HEK293 (cell line): ENCODE measurements at regions not wholly inside any gene's neighbourhood (a gene's known extent, or its start where the extent isn't known, plus 50 kb on each side); places are given as distances from the start of the nearest gene placed in this dataset.

Source experiments
- CTCF ChIA-PET: fragments of 350-600 bp; formaldehyde crosslinking; extraction: SDS; loops from one replicate; lab custom pipeline; 2021; ENCODE audit warnings: antibody characterized with exemption; lab: Yijun Ruan, JAX
- POLR2A ChIA-PET: fragments of 300-600 bp; formaldehyde crosslinking; extraction: SDS; loops from one replicate; lab custom pipeline; 2020; ENCODE audit warnings: antibody characterized with exemption, inconsistent platforms; lab: Yijun Ruan, JAX
- H3K27ac ChIP-seq: fragments of 200-500 bp; sonication (Bioruptor generic); 2 replicates; pipeline ENCODE4 v1.5.1; 2014; ENCODE audit warnings: low read depth, low read length, control low read depth, inconsistent platforms; ENCODE audit errors: extremely low read depth
- H3K36me3 ChIP-seq, 2 experiments: fragments of 200-500 bp in 1 of 2; sonication (Bioruptor generic) in 1 of 2; 1 replicate in 1 of 2; 2 replicates in 1 of 2; pipeline ENCODE4 v1.5.1; 2014 to 2017; ENCODE audit warnings: inconsistent platforms in 2 of 2, low read length in 2 of 2; ENCODE audit not compliant: control insufficient read depth in 2 of 2, insufficient read depth in 1 of 2
- H3K4me1 ChIP-seq: fragments of 200-500 bp; sonication (Bioruptor generic); 2 replicates; pipeline ENCODE4 v1.5.1; 2014; ENCODE audit warnings: mild to moderate bottlenecking, low read length, inconsistent platforms; ENCODE audit not compliant: control insufficient read depth, insufficient read depth
- H3K4me3 ChIP-seq: 2 replicates; pipeline ENCODE4 v1.5.1; 2011; ENCODE audit warnings: low read depth, mild to moderate bottlenecking, control low read depth, low read length, moderate library complexity
- H3K9me3 ChIP-seq: fragments of 200-500 bp; sonication (Bioruptor generic); 2 replicates; pipeline ENCODE4 v1.5.1; 2014; ENCODE audit warnings: low read depth, low read length, inconsistent platforms; ENCODE audit not compliant: control insufficient read depth, insufficient read depth
- FEZF1 ChIP-seq: fragments of 450-650 bp; formaldehyde crosslinking; IDR thresholded peaks from 2 replicates; pipeline ENCODE4 v1.5.1; 2016; ENCODE audit warnings: missing biosample characterization, missing genetic modification characterization
- HOXC10 ChIP-seq: sonication (generic); formaldehyde crosslinking; IDR thresholded peaks from 2 replicates; pipeline ENCODE4 v1.8.1; 2023; ENCODE audit warnings: mild to moderate bottlenecking, missing genetic modification reagents
- PRDM10 ChIP-seq: fragments of 450-650 bp; formaldehyde crosslinking; IDR thresholded peaks from 2 replicates; pipeline ENCODE4 v1.5.1; 2016; ENCODE audit warnings: missing biosample characterization, missing genetic modification characterization
- RBAK ChIP-seq: fragments of 450-650 bp; formaldehyde crosslinking; IDR thresholded peaks from 2 replicates; pipeline ENCODE4 v1.5.1; 2016; ENCODE audit warnings: missing biosample characterization, missing genetic modification characterization
- SETDB1 ChIP-seq: IDR thresholded peaks from one replicate; pipeline ENCODE4 v1.6.1; 2017; ENCODE audit warnings: mild to moderate bottlenecking, low read length, moderate library complexity, mixed read lengths; ENCODE audit not compliant: insufficient read length
- TRIM28 ChIP-seq: IDR thresholded peaks from 2 replicates; pipeline ENCODE4 v1.6.1; 2011; ENCODE audit warnings: low read length, control low read depth, borderline replicate concordance
- ZBTB10 ChIP-seq: fragments of 450-650 bp; formaldehyde crosslinking; IDR thresholded peaks from 2 replicates; pipeline ENCODE4 v1.5.1; 2016; ENCODE audit warnings: missing biosample characterization, missing genetic modification characterization
- ZBTB44 ChIP-seq: fragments of 450-650 bp; IDR thresholded peaks from 2 replicates; pipeline ENCODE4 v1.5.1; 2018; ENCODE audit warnings: missing biosample characterization, mild to moderate bottlenecking, missing genetic modification characterization
- ZBTB6 ChIP-seq: fragments of 450-650 bp; formaldehyde crosslinking; IDR thresholded peaks from 2 replicates; pipeline ENCODE4 v1.5.1; 2017; ENCODE audit warnings: missing biosample characterization, missing genetic modification characterization
- ZBTB7A ChIP-seq: fragments of 450-650 bp; formaldehyde crosslinking; IDR thresholded peaks from 2 replicates; pipeline ENCODE4 v1.5.1; 2016; ENCODE audit warnings: low read depth, missing biosample characterization, missing genetic modification characterization
- ZEB2 ChIP-seq: fragments of 450-650 bp; formaldehyde crosslinking; IDR thresholded peaks from 2 replicates; pipeline ENCODE4 v1.5.1; 2016; ENCODE audit warnings: missing biosample characterization, missing genetic modification characterization
- ZNF112 ChIP-seq: fragments of 450-650 bp; formaldehyde crosslinking; IDR thresholded peaks from 2 replicates; pipeline ENCODE4 v1.5.0; 2017; ENCODE audit warnings: missing biosample characterization, missing genetic modification characterization
- ZNF140 ChIP-seq: fragments of 450-650 bp; formaldehyde crosslinking; IDR thresholded peaks from 2 replicates; pipeline ENCODE4 v1.5.1; 2016; ENCODE audit warnings: missing biosample characterization, missing genetic modification characterization
- ZNF146 ChIP-seq: fragments of 450-650 bp; formaldehyde crosslinking; IDR thresholded peaks from 2 replicates; pipeline ENCODE4 v1.5.1; 2016; ENCODE audit warnings: missing biosample characterization, missing genetic modification characterization
- ZNF174 ChIP-seq: fragments of 450-650 bp; formaldehyde crosslinking; IDR thresholded peaks from 2 replicates; pipeline ENCODE4 v1.5.0; 2017; ENCODE audit warnings: missing biosample characterization, mild to moderate bottlenecking, missing genetic modification characterization
- ZNF292 ChIP-seq: fragments of 450-650 bp; formaldehyde crosslinking; IDR thresholded peaks from 2 replicates; pipeline ENCODE4 v1.5.1; 2016; ENCODE audit warnings: low read depth, missing biosample characterization, missing genetic modification characterization, borderline replicate concordance
- ZNF324 ChIP-seq: fragments of 450-650 bp; formaldehyde crosslinking; IDR thresholded peaks from 2 replicates; pipeline ENCODE4 v1.5.1; 2016; ENCODE audit warnings: missing biosample characterization, missing genetic modification characterization
- ZNF473 ChIP-seq: fragments of 450-650 bp; formaldehyde crosslinking; IDR thresholded peaks from 2 replicates; pipeline ENCODE4 v1.5.1; 2017; ENCODE audit warnings: missing biosample characterization, missing genetic modification characterization
- ZNF48 ChIP-seq: fragments of 450-650 bp; formaldehyde crosslinking; IDR thresholded peaks from 2 replicates; pipeline ENCODE4 v1.5.1; 2016; ENCODE audit warnings: missing biosample characterization, missing genetic modification characterization
- ZNF501 ChIP-seq: fragments of 450-650 bp; formaldehyde crosslinking; IDR thresholded peaks from 2 replicates; pipeline ENCODE4 v1.5.1; 2016; ENCODE audit warnings: missing biosample characterization, missing genetic modification characterization
- ZNF558 ChIP-seq: fragments of 450-650 bp; formaldehyde crosslinking; IDR thresholded peaks from 2 replicates; pipeline ENCODE4 v1.5.1; 2016; ENCODE audit warnings: missing biosample characterization, missing genetic modification characterization
- ZNF561 ChIP-seq: fragments of 450-650 bp; IDR thresholded peaks from 2 replicates; pipeline ENCODE4 v1.5.1; 2018; ENCODE audit warnings: missing biosample characterization, missing genetic modification characterization, borderline replicate concordance
- ZNF621 ChIP-seq: fragments of 450-650 bp; formaldehyde crosslinking; IDR thresholded peaks from 2 replicates; pipeline ENCODE4 v1.5.1; 2017; ENCODE audit warnings: missing biosample characterization, missing genetic modification characterization
- ZNF768 ChIP-seq: fragments of 450-650 bp; formaldehyde crosslinking; IDR thresholded peaks from 2 replicates; pipeline ENCODE4 v1.5.1; 2018; ENCODE audit warnings: missing biosample characterization, mild to moderate bottlenecking, missing genetic modification characterization
- ZNF785 ChIP-seq: fragments of 450-650 bp; formaldehyde crosslinking; IDR thresholded peaks from 2 replicates; pipeline ENCODE4 v1.5.1; 2016; ENCODE audit warnings: missing biosample characterization, missing genetic modification characterization
- ZNF792 ChIP-seq: fragments of 450-650 bp; formaldehyde crosslinking; IDR thresholded peaks from 2 replicates; pipeline ENCODE4 v1.5.1; 2016; ENCODE audit warnings: missing biosample characterization, missing genetic modification characterization
- ZSCAN23 ChIP-seq: fragments of 450-650 bp; formaldehyde crosslinking; IDR thresholded peaks from 2 replicates; pipeline ENCODE4 v1.5.1; 2016; ENCODE audit warnings: missing biosample characterization, missing genetic modification characterization

GRCh38 chr3:4232798-4233197 is 70.4 kb upstream of the SETMAR start:
- Histone ChIP-seq H3K4me3 (no peak overlapping the region), H3K27ac (no peak overlapping the region), H3K4me1 (no peaks in the 10 kb centered on the region), H3K9me3 (no peaks in the 10 kb centered on the region), H3K36me3 (no peaks in the 10 kb centered on the region)
- ChIA-PET POLR2A (no interaction called here), CTCF (no interaction called here)
- TF ChIP-seq ZNF621 (tag by site-specific recombination), result no peak
- no peak for TF ChIP-seq ZEB2 (tag by site-specific recombination)
- no peak for TF ChIP-seq TRIM28
- no peak for TF ChIP-seq ZNF48 (tag by site-specific recombination)
- TF ChIP-seq ZNF473, result no peak
- TF ChIP-seq ZNF140 (tag by site-specific recombination), result no peak
- TF ChIP-seq, all 188 proteins: peak for 0

- CTCF ChIA-PET, result no interaction called here
- POLR2A ChIA-PET, result no interaction called here
- Histone ChIP-seq H3K9me3 (no peaks in the 10 kb centered on the region), H3K4me1 (no peaks in the 10 kb centered on the region), H3K36me3 (no peaks in the 10 kb centered on the region)
- no peak for TF ChIP-seq ZNF174 (tag by site-specific recombination)
- no peak for TF ChIP-seq ZNF768 (tag by site-specific recombination)
- TF ChIP-seq ZNF112, result no peak
- no peak for TF ChIP-seq ZSCAN23 (tag by site-specific recombination)
- no peak for TF ChIP-seq ZBTB7A (tag by site-specific recombination)
- no peak for TF ChIP-seq ZNF558
- TF ChIP-seq RBAK (tag by site-specific recombination), result no peak
- no peak for TF ChIP-seq ZNF146
- TF ChIP-seq PRDM10 (tag by site-specific recombination), result no peak
- no peak for TF ChIP-seq ZNF792 (tag by site-specific recombination)
- TF ChIP-seq ZNF292 (tag by site-specific recombination), result no peak
- TF ChIP-seq, all 188 proteins: peak for 0
- H3K27ac ChIP-seq, result no peak overlapping the region
- no peak overlapping the region for H3K4me3 ChIP-seq
Observed at GRCh38 chr3:4233488-4233887, 69.7 kb upstream of the SETMAR start.

GRCh38 chr3:4234889-4235288 is 68.3 kb upstream of the SETMAR start:
- POLR2A ChIA-PET, result no interaction called here
- CTCF ChIA-PET, result no interaction called here
- no peaks in the 10 kb centered on the region for H3K4me1 ChIP-seq
- H3K36me3 ChIP-seq, result no peaks in the 10 kb centered on the region
- H3K9me3 ChIP-seq, result no peaks in the 10 kb centered on the region
- no peak overlapping the region for H3K27ac ChIP-seq
- no peak overlapping the region for H3K4me3 ChIP-seq
- TF ChIP-seq ZBTB44 (no peak), ZNF324 (no peak), HOXC10 (no peak), ZNF561 (tag by site-specific recombination) (no peak), FEZF1 (no peak), SETDB1 (no peak), ZBTB6 (tag by site-specific recombination) (no peak), ZNF785 (no peak), ZNF501 (no peak), ZBTB10 (no peak)
